Mesodermal cell (in vitro differentiated cells): ENCODE measurements at regions not wholly inside any gene's neighbourhood (a gene's known extent, or its start where the extent isn't known, plus 50 kb on each side); places are given as distances from the start of the nearest gene placed in this dataset.
A peak's percentile ranks its signal among the peaks of the same experiment; 100 is the strongest.

Source experiments
- H3K27ac ChIP-seq: 2 replicates; pipeline ENCODE4 v1.7.0; 2013; ENCODE audit warnings: mild to moderate bottlenecking, low read depth, low read length, moderate library complexity; ENCODE audit not compliant: severe bottlenecking
- H3K36me3 ChIP-seq: 2 replicates; pipeline ENCODE4 v1.7.1; 2013; ENCODE audit warnings: mild to moderate bottlenecking, low read length, moderate library complexity; ENCODE audit not compliant: control insufficient read depth, insufficient read depth
- H3K4me1 ChIP-seq: one replicate; pipeline ENCODE4 v1.7.1; 2013; ENCODE audit warnings: mild to moderate bottlenecking, low read length; ENCODE audit not compliant: insufficient read depth, control insufficient read depth, poor library complexity, severe bottlenecking
- H3K4me3 ChIP-seq: 2 replicates; pipeline ENCODE4 v1.7.0; 2013; ENCODE audit warnings: low read length, control low read depth, mild to moderate bottlenecking; ENCODE audit not compliant: insufficient read depth, poor library complexity, severe bottlenecking; ENCODE audit errors: extremely low read depth
- H3K9me3 ChIP-seq: 2 replicates; pipeline ENCODE4 v1.7.1; 2013; ENCODE audit warnings: mild to moderate bottlenecking, low read length, moderate library complexity; ENCODE audit not compliant: control insufficient read depth
- WGBS, 2 experiments: methylation state at CpG; one replicate each; pipeline ENCODE4 v1.1.5; 2013; ENCODE audit warnings: missing lambda C conversion rate in 2 of 2; ENCODE audit not compliant: insufficient coverage in 2 of 2; 5-methylcytosine and 5-hydroxymethylcytosine counted together

DNA sequence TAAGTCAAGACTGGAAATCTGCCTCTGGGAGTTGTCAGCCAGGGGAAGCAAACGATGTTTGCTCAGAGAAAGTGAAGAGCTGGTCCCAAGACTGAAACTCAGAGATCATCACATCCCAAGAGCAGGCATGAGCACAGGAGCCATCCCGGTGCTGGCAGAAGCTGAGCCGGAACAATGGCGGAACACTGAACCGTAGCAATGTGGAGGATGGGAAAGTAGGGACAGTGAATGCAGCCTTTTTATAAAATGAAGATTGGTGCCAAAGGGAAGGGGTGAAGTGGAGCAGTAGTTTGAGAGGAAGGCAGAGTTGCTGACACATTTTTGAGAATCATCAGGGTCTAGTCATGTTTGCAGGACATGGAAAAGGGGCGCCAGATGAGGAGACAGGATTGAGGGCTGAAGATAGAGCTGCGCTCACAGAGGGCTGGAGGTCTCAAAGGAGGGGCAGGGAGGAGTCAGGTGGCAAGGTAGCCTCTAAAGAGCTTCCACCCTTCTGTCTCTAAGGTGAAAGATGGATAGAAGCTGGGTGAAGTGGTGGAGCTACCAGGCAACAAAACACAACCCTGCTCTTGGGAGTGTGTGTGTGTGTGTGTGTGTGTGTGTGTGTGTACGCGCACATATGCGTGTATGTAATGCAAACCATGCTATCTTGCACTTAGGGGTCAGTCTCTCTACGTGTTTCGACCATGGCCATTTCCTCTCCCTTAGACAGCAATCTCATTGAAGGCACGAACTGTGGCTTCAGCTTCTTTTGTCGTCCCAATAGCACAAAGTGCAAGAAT lies 94.3 kb upstream of the IRF2BP2 start:
- 93 to 95% methylated on average over 11 to 12 of the region's 14 CpGs for WGBS, 2 experiments
- peaks cover 16% of the 10 kb centered on the region for H3K4me1 ChIP-seq
- no peak overlapping the region for H3K4me3 ChIP-seq
- no peak overlapping the region for H3K27ac ChIP-seq
- peaks cover 6% of the 10 kb centered on the region for H3K9me3 ChIP-seq
- no peaks in the 10 kb centered on the region for H3K36me3 ChIP-seq

DNA sequence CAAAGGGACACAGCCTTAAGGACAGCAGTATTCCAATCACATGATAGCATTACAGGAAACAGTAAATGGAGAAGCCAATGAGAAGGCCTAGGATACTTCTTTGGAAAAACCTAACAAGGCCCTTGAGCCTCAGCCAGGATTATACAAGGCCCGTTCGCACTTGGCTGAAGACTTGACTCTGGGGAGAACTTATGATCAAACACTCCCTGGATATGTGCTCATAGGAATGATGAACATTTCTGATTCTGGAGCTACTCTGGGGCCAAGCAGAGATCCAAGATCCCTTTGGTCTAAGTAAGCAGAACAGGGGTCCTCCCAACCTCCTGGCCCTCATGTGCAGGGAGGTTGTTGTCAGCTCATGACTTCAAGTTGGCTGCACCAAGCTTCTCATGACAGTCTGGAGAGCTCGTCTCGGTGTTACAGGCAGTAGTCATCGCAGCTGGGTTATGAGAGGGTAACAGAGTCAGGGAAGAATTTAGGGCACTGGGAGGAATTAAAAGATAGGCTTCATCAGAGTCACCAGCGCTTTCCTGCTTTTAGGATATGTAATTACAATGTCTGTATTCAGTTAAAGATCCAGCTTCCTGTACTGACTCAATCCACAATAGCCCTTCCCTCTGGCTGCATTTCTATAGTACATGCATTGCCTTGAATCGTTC lies 92.5 kb upstream of the IRF2BP2 start:
- no peaks in the 10 kb centered on the region for H3K9me3 ChIP-seq
- no peak overlapping the region for H3K4me3 ChIP-seq
- H3K27ac ChIP-seq, result no peak overlapping the region
- 93 to 97% methylated on average over 5 to 6 of the region's 7 CpGs for WGBS, 2 experiments
- no peaks in the 10 kb centered on the region for H3K36me3 ChIP-seq
- H3K4me1 ChIP-seq, result peaks cover 13% of the 10 kb centered on the region

DNA sequence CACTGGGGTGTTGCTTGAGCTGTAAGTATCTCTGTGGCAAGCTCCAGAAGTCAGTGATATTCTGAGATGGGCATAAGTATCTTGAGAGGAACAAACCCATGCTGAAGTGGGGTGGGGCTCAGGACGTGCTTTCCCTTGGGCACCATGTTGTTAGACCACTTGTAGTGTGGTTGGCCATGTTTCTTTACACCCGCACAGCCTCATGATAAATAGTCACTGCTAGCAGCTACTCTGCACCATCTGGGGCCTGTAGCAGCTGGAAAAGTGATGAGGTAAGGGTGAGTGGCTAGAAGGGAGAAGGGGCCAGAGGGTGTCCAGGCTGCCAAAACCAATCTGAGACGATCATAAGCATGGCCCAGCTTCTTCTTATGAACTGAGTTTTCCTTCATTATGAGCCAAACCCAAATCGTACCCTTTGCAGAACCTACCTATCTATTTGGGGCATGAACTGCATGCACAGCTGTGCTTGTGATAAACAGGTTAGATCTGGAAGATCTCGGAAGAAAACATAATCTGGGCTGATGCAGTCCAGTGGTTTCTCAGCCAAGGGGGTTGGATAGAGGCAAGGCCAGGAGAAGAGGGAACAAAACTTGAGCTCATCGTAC lies 91.9 kb upstream of the IRF2BP2 start:
- no peaks in the 10 kb centered on the region for H3K36me3 ChIP-seq
- WGBS, 2 experiments, result 89 to 95% methylated on average over 3 of the region's 6 CpGs
- peaks cover 13% of the 10 kb centered on the region for H3K4me1 ChIP-seq
- H3K27ac ChIP-seq, result no peak overlapping the region
- H3K9me3 ChIP-seq, result no peaks in the 10 kb centered on the region
- no peak overlapping the region for H3K4me3 ChIP-seq

DNA sequence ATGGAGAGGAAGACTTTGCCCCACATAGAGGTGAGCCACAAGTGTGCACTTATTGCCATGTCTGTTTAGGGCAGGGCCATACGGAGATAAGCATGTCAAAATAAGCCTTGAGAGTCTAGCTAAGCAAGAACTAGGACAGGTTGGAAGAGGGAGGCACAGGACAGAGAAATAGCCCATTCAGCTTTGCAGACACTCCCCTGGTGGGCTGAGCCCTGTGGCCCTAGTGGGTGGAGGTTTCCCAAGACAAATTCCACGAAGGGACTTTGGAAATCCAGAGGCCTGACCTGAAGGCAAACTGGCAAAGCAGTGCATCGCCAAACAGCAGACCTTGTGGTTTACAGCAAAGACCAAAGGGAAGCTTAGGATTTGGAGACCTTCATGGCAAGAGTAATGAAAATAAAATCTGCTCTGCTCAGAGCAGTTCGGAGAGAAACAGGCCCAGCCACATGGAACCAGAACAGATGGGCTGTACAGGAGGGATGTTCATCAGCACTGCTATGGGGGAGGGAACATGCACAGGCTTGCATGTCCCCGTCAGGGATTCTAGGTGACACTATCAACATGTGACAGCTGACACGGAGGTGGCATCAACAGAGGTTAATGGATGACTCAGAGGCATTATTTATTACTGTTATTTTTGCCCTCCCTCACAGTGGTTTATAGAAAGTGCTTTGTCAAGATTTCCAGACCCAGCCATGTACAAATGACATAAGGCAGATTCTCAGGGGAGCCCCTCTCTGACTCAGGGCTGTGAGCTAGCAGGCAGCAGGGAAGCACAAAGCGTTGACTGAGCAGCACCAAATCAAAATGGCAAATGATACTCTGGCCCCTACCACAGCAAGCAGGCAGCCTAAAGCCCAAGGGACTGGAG lies 90.1 kb upstream of the IRF2BP2 start:
- H3K9me3 ChIP-seq, result no peaks in the 10 kb centered on the region

DNA sequence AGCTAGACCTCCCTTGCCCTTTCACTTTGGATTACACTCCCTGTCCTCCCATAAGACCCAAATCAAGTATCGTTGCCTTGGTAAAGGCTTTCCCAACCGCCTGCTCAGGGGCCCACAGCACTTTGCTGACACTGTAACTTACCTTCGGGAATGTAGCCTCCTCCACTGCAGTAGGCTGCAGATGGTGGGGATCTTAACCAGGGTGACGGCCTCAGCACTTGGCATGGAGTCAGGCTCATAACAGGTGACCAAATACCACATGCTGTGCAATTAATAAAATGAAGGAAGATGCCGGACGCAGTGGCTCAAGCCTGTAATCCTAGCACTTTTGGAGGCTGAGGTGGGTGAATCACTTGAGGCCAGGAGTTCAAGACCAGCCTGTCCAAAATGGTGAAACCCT lies 88.7 kb upstream of the IRF2BP2 start:
- Histone ChIP-seq H3K4me3 (no peak overlapping the region), H3K9me3 (no peaks in the 10 kb centered on the region), H3K27ac (no peak overlapping the region), H3K36me3 (no peaks in the 10 kb centered on the region), H3K4me1 (peaks cover 13% of the 10 kb centered on the region)
- 95 to 100% methylated on average over 6 of the region's 6 CpGs for WGBS, 2 experiments

More for the DNA sequence above, 90.1 kb upstream of the IRF2BP2 start:
- H3K4me3 ChIP-seq, result no peak overlapping the region
- H3K36me3 ChIP-seq, result no peaks in the 10 kb centered on the region
- WGBS, 2 experiments, result 88% methylated on average over 5 to 7 of the region's 7 CpGs
- peaks cover 13% of the 10 kb centered on the region for H3K4me1 ChIP-seq
- peak overlapping the region; percentile 39 for H3K27ac ChIP-seq

DNA sequence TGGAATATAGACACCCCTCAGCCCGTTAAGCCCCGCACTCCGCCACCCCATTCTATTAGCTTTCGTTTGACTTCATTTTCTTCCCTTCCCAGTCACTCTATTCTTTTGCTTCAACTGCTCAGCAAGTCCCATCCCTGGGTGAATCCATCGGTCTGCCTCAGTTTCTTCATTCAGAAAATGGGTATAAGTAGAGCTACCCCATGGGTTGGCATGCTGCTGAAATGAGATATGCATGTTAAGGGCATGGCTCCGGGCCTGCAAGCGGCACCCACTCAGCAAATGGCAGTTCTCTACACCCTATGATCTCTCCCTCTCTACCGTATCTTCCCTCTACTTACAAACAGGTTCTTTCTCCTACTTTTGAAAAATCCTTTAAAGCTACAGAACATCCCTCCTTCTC lies 87.8 kb upstream of the IRF2BP2 start:
- no peak overlapping the region for H3K4me3 ChIP-seq
- peaks cover 13% of the 10 kb centered on the region for H3K4me1 ChIP-seq
- no peak overlapping the region for H3K27ac ChIP-seq
- H3K9me3 ChIP-seq, result no peaks in the 10 kb centered on the region
- no peaks in the 10 kb centered on the region for H3K36me3 ChIP-seq
- WGBS, 2 experiments, result 93 to 95% methylated on average over 7 of the region's 8 CpGs

DNA sequence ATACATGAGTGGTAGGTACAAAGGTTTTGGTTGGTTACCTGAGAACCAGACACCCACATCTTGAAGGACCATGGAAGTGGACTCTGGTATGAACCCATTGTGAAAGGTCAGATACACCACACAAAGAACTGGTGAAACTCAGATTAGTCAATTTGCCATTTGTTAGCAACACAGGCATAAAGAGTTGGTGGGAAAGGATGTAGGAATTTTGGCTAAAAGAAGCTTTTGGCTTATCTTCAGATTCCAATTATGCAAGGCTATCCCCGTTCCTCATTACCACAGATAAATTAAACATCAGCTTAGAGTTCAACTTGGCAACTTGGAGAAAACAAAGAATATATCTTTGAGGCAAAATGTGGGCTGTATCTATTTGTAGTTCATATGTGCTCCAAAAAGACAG lies 87.0 kb upstream of the IRF2BP2 start:
- Histone ChIP-seq H3K4me3 (no peak overlapping the region), H3K36me3 (no peaks in the 10 kb centered on the region), H3K27ac (no peak overlapping the region), H3K4me1 (peaks cover 9% of the 10 kb centered on the region), H3K9me3 (no peaks in the 10 kb centered on the region)
- WGBS, 2 experiments, result no CpG with 5 or more reads among the region's 1 CpG

DNA sequence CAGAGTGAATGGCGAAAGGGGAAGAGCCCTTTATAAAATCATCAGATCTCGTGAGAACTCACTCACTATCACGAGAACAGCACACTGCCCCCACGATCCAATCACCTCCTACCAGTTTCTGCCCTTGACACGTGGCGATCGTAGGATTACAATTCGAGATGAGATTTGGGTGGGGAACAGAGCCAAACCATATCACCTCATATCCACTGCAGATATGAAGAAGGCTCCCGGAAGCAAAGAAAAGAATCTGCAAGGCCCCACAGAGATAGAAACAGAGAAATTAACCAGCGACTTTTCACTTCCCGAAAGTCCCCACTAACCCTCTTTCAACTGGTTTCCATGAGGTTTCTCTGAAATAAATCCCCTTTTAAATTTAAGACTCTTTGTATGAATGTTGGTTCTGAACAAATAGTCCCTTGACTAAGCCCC lies 86.2 kb upstream of the IRF2BP2 start:
- Histone ChIP-seq H3K9me3 (no peaks in the 10 kb centered on the region), H3K27ac (no peak overlapping the region), H3K4me3 (no peak overlapping the region), H3K36me3 (no peaks in the 10 kb centered on the region), H3K4me1 (peaks cover 9% of the 10 kb centered on the region)
- 89 to 98% methylated on average over 4 to 9 of the region's 11 CpGs for WGBS, 2 experiments

DNA sequence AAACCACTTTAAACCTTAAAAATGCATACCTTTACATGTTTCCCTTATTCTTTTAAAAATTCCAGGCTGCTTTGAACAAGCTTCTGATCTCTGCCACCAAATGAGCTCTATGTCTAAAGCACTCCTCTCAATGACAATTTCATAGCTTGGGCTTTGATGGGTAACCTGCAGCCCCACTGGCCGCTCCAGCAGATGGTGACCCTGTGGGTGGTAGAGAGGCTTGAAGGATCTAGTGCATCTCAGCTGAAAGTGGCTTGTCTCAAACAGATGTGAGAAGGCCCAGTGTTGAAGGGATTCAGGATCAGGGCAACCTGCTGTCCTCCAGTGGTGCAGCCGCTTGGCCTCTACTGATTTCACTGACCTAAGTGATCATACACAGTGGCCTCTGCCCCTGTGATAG lies 84.7 kb upstream of the IRF2BP2 start:
- Histone ChIP-seq H3K27ac (no peak overlapping the region), H3K4me3 (no peak overlapping the region), H3K36me3 (no peaks in the 10 kb centered on the region), H3K4me1 (peaks cover under 1% of the 10 kb centered on the region), H3K9me3 (no peaks in the 10 kb centered on the region)
- WGBS, 2 experiments, result 100% methylated on average over 1 to 2 of the region's 2 CpGs

DNA sequence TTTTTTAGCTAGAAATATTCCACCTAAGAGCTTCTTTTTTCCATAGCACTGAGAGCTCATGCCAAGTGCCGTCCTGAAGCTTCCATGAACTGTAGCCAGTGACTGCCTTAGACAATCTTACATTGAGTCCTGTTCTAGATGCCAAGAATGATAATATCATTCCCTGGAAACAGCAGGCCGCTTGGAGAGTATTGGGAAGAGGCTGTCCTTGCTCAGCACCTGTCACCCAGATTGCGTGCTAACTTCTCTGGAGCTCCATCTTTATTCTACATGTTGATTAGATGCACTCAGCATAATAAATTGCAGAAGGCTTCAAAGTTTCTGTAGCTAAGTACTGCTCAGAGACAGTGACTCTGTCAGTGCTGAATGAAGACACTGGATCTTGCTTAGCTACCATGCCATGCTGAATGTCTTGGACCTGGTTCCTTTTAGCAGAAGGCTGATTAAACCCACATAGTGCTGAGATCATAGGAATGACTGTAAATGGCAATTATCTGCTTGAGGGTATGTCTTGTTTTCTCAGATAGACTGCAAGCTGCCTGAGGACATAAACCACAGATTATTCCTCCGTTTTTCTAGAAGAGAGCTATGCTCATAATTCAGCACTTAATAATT lies 83.1 kb upstream of the IRF2BP2 start:
- H3K36me3 ChIP-seq, result no peaks in the 10 kb centered on the region
- H3K9me3 ChIP-seq, result no peaks in the 10 kb centered on the region
- H3K4me3 ChIP-seq, result no peak overlapping the region
- no peaks in the 10 kb centered on the region for H3K4me1 ChIP-seq
- 82 to 100% methylated on average over 1 to 3 of the region's 4 CpGs for WGBS, 2 experiments
- H3K27ac ChIP-seq, result no peak overlapping the region
